ENCODE measurements at regions not wholly inside any gene's neighbourhood (a gene's known extent, or its start where the extent isn't known, plus 50 kb on each side); places are given as distances from the start of the nearest gene placed in this dataset.
A peak's percentile ranks its signal among the peaks of the same experiment; 100 is the strongest.

- no TSS peak for BruUV-seq (replicated peaks)
- Histone ChIP-seq H3K4me1 (ENCODE audit: insufficient read depth, low read length) (no peaks in the 10 kb centered on the region), H3K4me3 (replicated peaks in 1 of 3; ENCODE audit: insufficient read depth in 1 of 3, low read depth in 2 of 3, low read length in 3 of 3) (no peak overlapping the region), H4K20me1 (ENCODE audit: insufficient read depth, low read length) (no peaks in the 10 kb centered on the region), H3K36me3 (replicated peaks in 1 of 2; ENCODE audit: control insufficient read depth in 1 of 2, insufficient read depth in 2 of 2, low read length in 2 of 2) (no peaks in the 10 kb centered on the region), H3K9ac (ENCODE audit: insufficient read depth, low read depth, low read length) (no peak overlapping the region), H3K27ac (ENCODE audit: extremely low read length, insufficient read depth, low read length) (no peak overlapping the region), H3K27me3 (ENCODE audit: control insufficient read depth in 1 of 2, insufficient read depth in 2 of 2, low read length in 2 of 2) (peaks cover 0 to 25% of the 10 kb centered on the region in 2 experiments; a peak in 2 of 5 replicates), H3K9me3 (ENCODE audit: low read length) (no peaks in the 10 kb centered on the region), H3K4me2 (ENCODE audit: low read depth, low read length) (no peak overlapping the region), H2AFZ (ENCODE audit: low read length) (no peak overlapping the region), H3K79me2 (ENCODE audit: insufficient read depth, low read length) (no peaks in the 10 kb centered on the region)
- POLR2A ChIA-PET = no interaction called here
- TF ChIP-seq KIAA2018 (CRISPR knock-in tag; IDR thresholded peaks at IDR 0.05; ENCODE audit: borderline replicate concordance) (no peak), SP4 (CRISPR knock-in tag; IDR thresholded peaks at IDR 0.05) (no peak), CTCF (CRISPR knock-in tag; IDR thresholded peaks at IDR 0.05) (peak; percentile 31)
- 40% methylated on average over 9 of the region's 10 CpGs for WGBS (ENCODE audit: low lambda C conversion rate)
- in situ Hi-C loops (cut with HindIII; ENCODE audit: extremely low pct_ligation_motif_present, low pct_unique_long_range_greater_than_20kb) = no loop called here
- CTCF ChIA-PET (ENCODE audit: low intra/inter-chr PET ratio, low total read pairs) = no interaction called here
- DNase-seq (ENCODE audit: low spot score) (no peak), ATAC-seq (peak; percentile 58), FAIRE-seq (no peak)
- intact Hi-C loops (cut with micrococcal nuclease; ENCODE audit: unreplicated experiment) = no loop called here
Observed at GRCh38 chr9:93859431-93860215, 95.5 kb downstream of the BARX1 start.

Measured in HepG2 (cell line).